Activated T-cell treated with anti-CD3 and anti-CD28 coated beads for 24 hours (primary cell): ENCODE measurements at regions not wholly inside any gene's neighbourhood (a gene's known extent, or its start where the extent isn't known, plus 50 kb on each side); places are given as distances from the start of the nearest gene placed in this dataset.
"Not testable (repeated sequence)": the region's sequence is repeated elsewhere in the genome, so short reads cannot be mapped to it uniquely, and the experiment has no call there.

Source experiments
- DNase-seq: peaks from one replicate; pipeline ENCODE4 v3.0.0-alpha.2; 2020; ENCODE audit warnings: low read depth

DNA sequence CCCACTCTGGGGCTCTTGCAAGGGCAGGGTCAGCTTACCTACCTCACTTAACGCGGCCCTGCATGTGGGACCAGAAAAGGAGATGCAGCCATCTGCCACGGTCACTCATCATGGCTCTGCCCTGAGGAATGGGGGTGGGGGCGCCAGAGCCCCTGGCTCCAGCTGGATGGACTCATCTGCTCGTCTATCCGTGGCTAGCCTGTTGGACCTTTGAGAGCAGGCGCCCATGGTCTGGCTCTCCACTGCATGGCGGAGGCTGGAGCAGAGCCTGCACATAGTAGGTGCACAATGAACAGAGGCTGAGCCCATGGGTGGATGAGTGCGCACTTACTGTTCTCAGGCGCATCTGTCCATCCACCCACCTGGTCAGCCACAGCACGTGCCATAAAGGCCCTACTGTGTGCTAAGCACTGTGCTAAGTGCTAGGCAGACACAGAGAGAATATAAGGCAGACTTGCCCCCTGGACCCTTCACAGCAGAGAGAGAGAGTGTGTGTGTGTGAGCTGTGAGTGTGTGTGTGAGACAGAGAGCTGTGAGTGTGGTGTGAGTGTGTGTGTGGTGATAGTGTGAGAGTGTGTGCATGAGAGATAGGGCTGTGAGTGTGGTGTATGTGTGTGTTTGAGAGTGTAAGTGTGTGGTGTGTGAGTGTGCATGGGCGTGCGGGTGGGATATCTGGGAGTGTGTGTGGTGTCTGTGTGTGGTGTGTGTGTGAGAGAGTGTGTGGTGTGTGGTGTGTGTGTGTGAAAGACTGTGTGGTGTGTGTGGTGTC, 151.3 kb downstream of the TFCP2L1 start:
- DNase-seq: no peak

DNA sequence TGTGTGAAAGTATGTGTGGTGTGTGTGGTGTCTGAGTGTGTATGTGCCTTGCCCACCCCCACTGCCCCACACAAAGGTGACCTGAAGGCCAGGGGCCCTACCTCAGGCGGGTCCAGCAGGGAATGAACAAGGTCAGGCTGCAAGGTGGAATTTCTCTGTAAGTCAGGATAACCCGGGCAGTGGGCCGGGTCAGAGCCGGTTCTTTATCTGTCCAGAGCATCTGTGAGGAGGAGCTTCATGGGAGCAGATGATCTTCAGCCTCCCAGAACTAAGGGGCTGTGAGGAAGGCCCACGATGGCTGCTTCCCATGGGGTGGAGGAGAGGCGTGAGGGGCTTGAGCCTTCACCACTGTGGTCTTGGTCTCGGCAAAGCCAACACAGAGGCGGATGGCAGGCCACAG, 150.3 kb downstream of the TFCP2L1 start:
- no peak for DNase-seq

DNA sequence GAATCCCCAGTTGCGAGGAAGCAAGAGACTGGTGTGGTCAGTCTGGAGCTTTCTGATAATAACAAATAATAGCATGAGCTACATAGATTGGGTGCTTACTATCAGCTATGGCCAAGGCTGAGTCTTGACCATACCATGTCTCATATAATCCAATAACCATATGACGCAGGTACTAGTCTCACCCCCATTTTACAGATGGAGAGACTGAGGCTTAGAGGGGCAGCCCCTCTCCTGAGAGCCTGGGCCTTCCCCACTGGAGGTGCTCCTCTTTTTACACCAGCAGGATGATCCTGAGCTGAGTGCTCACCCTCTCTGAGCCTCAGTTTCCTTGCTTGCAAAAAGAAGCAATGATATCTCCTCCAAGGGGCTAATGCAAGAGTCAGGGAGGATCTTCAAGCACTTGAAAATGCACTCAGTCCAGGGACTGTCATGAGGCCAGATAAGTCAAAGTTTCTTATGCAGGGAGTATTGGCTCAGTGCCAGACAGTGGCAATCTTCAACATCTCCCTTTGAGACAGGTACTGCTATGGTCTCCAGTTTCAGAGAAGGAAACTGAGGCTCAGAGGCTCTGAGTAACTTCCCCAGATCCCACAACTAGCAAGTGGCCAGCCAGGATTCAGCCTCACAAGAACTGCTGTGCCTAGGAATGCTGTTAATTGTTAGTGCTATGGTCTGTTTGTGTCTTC, 149.7 kb downstream of the TFCP2L1 start:
- DNase-seq: no peak

DNA sequence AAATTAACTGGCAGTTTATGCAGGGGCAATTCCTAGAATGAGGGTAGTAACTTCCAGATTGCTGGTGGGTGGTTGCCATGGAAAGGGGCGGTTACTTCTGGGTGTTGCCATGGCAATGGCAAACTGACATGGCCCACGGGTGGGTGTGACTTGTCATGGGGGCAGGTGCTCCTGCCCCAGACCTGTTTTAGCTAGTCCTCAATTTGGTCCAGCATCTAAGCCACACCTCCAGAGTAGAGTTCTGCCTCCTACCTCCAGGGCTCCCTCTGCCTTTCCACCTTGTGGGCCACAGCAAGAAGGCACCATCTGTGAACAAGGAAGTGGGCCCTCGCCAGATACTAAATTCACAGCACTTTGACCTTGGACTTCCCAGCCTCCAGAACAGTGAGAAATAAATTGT, 148.7 kb downstream of the TFCP2L1 start:
- no peak for DNase-seq

DNA sequence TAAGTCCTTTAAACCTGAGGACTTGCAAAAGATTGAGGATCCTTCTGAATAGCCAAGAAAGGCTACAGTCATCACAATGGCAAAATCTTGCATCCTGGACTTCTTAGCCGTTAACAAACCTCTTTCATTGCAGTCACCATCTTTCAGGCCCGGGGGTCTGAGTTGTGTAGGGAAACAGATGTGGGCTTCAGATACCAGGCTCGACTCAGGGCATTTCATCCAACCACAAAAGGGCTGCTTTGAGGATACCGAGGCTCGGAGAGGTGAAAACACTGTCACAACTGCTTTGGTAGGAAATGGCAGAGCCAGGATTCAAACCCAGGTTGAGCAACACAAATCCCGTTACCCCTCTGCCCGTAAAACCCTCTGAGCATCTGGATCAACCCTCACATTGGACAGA, 147.4 kb downstream of the TFCP2L1 start:
- no peak for DNase-seq

DNA sequence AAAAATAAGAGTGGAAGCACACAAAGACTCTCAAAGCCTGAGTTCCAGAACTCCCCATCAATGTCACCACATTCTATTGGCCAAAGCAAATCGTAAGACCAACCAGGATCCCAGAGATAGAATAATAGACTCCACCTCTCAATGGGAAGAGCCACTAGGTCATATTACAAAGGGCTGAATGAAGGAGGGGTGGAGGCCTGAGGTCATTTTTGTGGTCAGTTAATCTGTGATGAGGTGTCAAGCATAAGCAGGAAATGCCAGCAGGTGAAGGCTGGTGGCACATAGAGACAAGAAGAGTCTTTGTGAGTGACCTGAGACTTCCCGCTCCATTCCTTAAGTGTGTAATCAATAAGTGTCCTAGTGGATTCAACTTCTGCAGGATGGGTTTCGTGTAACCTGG, 144.3 kb downstream of the TFCP2L1 start:
- DNase-seq: no peak

DNA sequence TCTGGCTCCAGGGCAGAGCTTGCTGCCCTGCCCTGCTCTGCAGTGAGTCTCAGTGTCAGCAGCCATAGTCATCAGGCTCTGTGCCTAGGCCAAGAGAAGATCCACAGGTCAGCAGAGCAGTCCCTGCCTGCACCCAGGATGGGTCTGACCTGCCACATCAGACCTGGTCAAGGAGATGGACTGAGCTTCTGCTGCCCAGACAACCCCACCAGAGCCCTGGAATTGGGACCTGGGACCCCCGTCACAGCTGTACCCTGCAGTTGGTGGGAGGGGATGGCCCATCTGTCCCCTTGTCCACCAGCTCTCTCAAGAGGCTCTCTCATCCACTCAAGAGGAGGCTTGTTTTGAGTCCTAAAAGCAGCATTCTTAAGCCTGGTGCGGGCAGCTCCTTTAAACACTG, 142.6 kb downstream of the TFCP2L1 start:
- no peak for DNase-seq

DNA sequence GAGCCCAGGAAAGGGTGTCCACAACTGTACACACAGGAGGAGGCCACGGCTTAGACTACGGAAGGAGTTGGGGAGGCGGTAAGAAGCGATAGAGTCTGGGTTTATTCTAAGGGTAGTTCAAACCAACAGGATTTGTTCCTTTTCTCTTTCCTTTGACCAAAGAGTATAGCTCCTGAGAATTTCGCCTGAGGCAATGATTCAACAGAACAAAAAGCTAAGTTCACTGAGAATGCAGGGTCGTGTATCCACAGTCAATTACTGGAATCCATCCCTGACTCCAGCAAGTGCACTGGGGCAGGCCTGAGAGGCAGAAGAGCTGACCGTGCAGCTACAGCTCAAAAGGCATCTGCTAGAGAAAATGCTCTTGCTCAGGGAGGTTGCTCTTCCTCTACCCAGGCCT, 140.9 kb downstream of the TFCP2L1 start:
- DNase-seq: no peak

DNA sequence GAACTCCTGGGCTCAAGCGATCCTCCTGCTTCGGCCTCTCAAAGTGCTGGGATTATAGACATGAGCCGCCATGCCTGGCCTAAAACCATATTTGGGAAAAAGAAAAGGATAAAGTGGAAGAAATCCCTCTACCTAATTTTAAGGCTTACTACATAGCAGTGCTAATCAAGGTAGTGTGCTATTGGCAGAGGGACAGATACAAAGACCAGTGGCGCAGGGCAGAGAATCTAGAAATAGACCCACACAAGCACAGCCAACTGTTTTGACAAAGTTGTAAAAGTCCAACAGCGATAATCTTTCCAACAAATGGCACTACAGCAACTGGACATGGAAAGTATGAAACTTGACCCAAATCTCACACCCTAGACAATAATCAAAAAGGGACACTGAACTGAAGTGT, 138.4 kb downstream of the TFCP2L1 start:
- DNase-seq: no peak

DNA sequence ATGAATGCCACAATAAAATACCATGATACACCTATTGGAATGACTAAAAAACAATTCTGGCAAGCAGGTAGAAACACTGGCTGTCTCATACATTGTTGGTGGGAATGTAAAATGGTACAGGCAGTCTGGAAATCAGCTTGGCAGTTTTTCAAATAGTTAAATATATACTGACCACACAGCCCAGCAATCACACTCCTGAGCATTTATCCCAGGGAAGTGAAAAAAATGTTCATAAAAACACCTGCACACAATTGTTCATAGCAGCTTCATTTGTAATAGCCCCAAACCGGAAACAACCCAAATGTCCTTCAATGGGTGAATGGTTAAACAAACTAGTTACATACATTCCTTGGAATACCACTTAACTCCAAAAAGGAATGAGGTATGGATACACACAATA, 137.2 kb downstream of the TFCP2L1 start:
- DNase-seq: no peak

DNA sequence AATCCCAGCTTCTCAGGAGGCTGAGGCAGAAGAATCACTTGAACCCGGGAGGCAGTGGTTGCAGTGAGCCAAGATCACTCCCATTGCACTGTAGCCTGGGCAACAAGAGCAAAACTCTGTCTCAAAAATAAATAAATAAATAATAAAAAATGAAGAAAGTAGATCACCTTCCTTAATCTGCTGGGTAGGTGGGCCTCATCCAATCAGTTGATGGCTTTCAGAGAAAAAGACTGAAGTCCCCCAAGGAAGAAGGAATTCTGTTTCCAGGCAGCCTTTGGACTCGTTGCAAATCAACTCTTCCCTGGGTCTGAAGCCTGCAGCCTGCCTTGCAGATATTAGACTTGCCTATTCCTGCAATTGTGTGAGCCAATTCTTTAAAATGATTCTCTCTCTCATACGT, 136.5 kb downstream of the TFCP2L1 start:
- no peak for DNase-seq

DNA sequence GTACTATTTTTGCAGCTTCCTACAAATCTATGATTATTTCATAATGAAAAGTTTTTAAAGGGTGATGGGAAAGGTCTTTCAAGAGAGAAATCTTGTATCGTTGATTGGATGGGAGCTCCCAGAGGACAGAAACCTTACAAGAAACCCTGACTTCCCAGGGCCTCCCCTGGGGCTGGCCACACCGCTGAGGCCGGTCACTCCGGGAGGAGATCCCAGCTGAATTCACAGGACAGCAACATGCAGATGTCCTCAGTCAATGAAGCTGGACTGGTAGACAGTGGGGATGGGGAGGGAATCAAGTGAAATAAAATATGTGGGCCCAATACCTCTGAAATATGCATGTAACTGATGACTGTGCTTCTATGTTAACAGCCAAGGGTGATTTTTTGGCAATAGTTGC, 135.6 kb downstream of the TFCP2L1 start:
- no peak for DNase-seq

DNA sequence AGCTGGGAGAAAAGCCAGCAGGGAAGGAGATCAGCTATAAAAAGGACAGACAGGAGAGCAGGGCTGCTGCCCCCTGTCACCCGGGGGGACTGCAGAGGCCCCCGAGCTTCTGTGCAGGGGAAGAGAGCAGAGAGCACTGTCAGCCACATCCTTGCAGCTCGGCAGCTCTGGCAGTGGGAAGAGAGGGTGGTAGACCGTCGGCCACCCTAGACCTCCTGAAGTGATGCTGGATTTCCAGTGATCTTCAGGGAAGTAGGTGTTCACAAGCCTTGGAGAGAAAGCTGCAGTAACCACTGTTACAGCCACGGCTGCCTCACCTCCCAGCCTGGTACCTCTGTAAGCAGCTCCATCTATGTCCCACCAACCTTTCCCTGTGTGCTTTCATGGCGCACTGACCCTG, 134.9 kb downstream of the TFCP2L1 start:
- no peak for DNase-seq

DNA sequence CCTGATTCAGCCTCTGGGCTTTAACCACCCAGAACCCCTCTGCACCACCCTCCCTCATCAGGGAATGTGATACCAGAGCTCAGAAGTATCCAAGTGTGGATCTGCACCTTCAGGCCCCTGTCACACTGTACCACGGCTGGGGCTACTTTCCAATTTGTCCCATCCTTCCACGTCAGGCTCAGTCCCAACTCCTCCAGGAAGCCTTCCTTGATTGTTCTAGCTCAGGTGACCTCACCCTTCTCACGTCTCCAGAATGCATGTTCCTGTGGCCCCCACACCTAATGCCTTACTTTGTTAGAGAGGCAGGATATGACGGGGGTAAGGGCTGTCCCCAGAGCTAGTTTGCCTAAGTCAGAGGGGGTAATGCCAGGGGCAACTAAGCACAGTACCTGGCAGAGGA, 134.3 kb downstream of the TFCP2L1 start:
- DNase-seq: no peak

DNA sequence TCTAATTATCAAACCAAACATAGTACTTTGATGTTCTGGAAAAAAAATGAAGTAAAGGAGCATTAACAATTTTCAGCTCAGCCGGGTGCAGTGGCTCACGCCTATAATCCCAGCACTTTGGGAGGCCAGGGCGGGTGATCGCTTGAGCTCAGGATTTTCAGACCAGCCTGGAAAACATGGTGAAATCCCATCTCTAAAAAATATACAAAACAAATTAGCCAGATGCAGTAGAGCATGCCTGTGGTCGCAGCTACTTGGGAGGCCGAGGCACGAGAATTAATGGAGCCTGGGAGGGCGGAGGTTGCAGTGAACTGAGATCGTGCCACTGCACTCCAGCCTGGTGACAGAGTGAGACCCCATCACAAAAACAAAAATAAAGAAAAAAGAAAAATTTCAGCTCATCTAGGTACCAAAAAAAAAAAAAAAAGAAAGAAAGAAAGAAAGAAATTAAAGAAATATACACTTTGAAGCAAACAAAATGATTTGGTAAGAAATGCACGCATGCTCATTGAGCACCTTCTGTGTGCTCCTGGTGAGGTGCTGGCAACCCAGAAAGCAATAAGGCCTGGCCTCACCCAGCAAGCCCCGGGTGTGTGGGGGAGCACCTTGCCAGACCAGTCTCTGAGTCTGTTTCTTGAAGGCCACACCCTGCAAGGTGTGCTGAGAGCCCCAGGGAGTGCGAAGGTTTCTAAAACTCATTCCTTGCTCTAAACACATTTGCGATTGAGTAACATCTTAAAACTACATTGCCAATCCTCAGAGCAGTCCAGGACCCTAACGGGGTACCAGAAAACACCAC, 133.5 kb downstream of the TFCP2L1 start:
- no peak for DNase-seq

DNA sequence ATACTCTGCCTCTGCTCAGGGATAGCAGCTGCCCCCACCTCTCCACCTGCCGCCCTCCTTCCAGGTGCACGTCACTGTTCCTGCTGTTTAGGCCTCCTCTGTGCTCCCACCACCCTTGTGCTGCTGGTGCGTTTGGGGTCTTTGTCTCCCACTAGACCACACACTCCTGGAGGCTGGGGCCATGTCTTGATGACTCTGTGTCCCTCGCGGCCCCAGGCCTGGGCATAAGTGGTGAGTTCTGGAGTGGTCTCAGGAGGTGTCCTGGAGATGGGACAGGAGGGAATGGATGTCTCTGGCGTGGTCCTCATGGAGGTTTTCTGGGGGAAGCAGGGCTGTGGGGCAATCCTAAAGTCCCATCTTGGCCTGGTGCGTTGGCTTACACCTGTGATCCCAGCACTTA, 132.1 kb downstream of the TFCP2L1 start:
- DNase-seq: no peak

DNA sequence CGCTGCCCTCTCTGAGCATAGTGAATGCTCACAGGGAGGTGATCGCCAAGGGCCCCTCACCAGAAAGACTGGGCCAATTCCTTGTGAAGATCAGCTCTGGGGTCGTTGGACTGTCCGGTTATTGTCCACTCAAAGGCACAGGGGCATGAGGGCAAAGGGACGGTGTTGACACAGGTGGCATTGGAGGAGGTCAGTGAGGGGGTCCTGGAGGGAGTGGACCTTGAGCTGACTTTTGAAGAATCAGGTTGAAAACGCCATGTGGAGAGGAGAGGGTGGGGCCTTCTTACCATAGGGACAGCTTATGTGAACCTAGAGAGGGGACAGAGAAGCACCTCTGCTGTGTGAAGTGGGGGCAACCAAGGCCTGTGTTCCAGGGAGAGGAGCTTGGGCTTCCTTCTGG, 131.5 kb downstream of the TFCP2L1 start:
- DNase-seq: no peak

DNA sequence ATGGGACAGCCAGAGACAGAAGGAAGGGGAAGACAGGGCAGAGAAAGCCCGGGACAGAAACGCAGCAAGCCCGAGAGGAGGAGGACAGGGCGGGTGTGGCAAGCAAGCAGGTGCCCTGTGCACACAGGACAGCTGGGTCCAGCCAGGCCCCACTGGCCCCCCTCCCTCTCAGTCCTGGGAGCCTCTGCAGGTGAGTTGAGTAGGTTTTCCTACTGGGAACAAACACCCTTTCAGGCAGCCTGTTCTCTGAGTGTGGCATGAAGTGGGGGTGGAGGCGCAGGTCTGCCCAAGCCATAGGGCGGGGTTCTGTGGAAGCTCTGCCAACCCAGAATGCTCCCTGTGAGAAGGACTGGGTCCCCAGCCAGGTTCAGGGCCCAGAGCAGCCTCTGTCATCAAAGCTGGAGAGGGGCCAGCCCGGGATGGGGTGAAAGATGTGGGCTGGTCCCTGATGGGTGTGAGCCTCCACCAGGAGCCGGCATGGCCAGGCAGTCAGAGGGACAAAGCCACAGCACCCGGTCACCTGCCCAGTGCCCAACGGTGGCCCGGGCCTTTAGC, 129.4 kb downstream of the TFCP2L1 start:
- DNase-seq: no peak

DNA sequence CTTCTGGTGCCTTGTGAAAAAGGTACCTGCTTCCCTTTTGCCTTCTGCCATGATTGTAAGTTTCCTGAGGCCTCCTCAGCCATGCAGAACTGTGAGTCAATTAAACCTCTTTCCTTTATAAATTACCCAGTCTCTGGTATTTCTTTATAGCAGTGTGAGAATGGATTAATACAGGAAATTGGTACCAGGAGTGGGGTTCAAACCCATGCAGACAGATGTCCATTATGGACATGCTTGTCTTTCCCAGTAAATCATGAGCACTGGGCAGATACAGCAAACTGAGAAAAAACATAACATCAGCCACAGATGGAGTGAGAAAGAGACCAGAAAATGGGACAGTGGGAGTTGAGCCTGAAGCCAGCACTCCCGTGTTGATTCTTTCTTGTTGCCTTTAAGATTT, 127.5 kb downstream of the TFCP2L1 start:
- not testable (repeated sequence) for DNase-seq

DNA sequence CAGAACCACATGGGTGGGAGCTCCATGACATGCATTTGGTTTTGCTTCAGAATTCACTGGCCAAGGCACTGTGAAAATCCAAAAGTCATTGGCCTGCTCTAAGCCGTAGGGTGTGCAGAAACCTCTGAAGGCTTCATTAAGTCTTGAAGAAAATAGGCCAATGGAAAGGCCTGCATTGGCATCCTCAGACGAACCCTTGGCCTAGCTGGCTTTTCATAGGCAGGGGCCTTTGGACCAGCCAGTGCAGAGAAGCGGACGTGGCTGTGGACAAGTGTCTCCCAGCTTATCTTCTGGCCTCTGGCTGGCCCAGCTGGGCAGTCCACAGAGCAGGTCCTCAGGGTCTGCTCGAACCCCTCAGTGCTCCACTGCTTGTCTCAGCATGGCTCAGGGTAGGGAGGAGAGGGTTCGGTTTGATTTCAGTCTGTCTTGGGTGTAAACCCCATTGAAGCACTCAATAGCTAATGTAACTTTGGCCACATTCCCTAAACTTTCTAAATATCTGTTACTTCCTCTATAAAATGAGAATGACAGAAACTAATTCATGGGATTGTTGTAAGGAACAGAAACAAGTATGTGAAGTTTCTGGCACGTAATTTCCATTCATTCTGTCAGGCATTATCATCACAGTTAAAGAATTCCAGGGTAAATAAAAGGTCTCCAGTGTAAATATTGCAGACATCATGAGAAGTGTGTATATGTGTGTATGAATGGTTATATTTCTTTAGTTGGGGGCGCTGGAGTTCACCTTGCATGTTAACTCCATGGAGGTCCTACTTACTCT, 125.5 kb downstream of the TFCP2L1 start:
- DNase-seq: no peak

DNA sequence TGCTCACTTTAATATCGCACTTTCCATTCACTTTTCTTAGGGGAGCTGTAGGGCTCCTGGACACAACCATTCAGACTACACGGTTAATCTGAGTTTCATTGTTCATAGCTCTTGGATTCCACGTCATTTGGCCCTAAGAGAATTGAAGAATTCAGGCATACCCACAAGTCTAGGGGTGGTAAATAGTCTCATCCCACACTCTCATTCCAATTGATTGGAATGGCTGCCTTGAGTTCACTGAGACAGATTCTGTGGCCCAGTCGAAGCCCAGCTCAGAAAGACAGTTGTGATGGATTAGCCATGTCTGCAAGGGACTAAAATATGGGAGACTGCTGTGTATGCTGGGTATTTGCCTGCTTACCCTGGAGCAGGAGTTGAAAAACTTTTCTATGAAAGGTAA, 124.6 kb downstream of the TFCP2L1 start:
- no peak for DNase-seq

DNA sequence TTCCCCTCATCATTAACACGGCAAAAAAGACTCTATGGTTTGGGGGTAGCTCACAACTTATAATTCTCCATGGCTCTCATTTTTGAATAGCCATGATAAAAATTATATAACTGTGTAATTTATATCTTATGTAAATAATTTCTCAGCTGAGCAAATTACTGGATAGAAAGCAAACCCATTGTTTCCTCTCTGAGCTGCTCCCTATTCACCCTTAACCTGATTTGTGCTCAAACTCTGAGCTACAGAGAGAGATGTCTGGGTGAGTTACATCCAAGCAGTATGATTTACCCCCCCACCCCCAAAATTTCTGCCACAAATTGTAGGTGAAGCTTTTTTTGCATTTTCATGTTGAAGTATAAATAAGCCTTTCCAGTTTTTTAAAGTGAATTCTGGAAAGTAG, 123.7 kb downstream of the TFCP2L1 start:
- DNase-seq: no peak
